Heart right ventricle (tissue), 16 donors: ENCODE measurements at regions not wholly inside any gene's neighbourhood (a gene's known extent, or its start where the extent isn't known, plus 50 kb on each side); places are given as distances from the start of the nearest gene placed in this dataset.

Experiments
- ATAC-seq, 8 donors: fragments of 200-7000 bp; cut with Tn5 transposase; one replicate each; pipeline ENCODE4 v1.9.1; 2020; ENCODE audit warnings: mild to moderate bottlenecking in 8 of 8, moderate library complexity in 8 of 8, moderate number of reproducible peaks in 1 of 8
- DNase-seq, 2 donors: peaks; one replicate each; pipeline ENCODE4 v3.0.0-alpha.2; 2020
- H3K27ac ChIP-seq, 10 donors: fragments of 200-600 bp; sonication (generic) in 2 of 10; one replicate each; pipeline versions ENCODE4 v1.5.0 to v1.8.0; 2020 to 2022; ENCODE audit warnings: mild to moderate bottlenecking in 3 of 10
- H3K27me3 ChIP-seq, 7 donors: fragments of 200-600 bp; one replicate each; pipeline ENCODE4 v1.8.0; 2021 to 2022; ENCODE audit warnings: mild to moderate bottlenecking in 2 of 7
- H3K36me3 ChIP-seq, 9 donors: fragments of 200-600 bp; sonication (generic) in 1 of 9; one replicate each; pipeline versions ENCODE4 v1.5.0 to v1.8.0; 2020 to 2022; ENCODE audit warnings: mild to moderate bottlenecking in 2 of 9
- H3K4me1 ChIP-seq, 9 donors: fragments of 200-600 bp; sonication (generic) in 1 of 9; one replicate each; pipeline versions ENCODE4 v1.5.0 to v1.8.0; 2020 to 2022; ENCODE audit warnings: mild to moderate bottlenecking in 4 of 9
- H3K4me3 ChIP-seq, 10 donors: fragments of 200-600 bp; sonication (generic) in 2 of 10; one replicate each; pipeline versions ENCODE4 v1.5.0 to v1.8.0; 2020 to 2022; ENCODE audit warnings: mild to moderate bottlenecking in 7 of 10, moderate library complexity in 2 of 10
- H3K9me3 ChIP-seq, 11 donors: fragments of 200-600 bp in 10 of 11; sonication (generic) in 2 of 11; one replicate each; pipeline versions ENCODE4 v1.5.0 to v1.8.0; 2013 to 2022; ENCODE audit warnings: mild to moderate bottlenecking in 2 of 11, control low read depth in 1 of 11, moderate library complexity in 1 of 11
- WGBS, 2 donors: extraction: QIAGEN DNeasy Blood & Tissue Kit; methylation state at CpG; one replicate each; pipeline ENCODE4 v1.1.7; 2013; ENCODE audit warnings: inconsistent platforms in 1 of 2; 5-methylcytosine and 5-hydroxymethylcytosine counted together
- intact Hi-C, 10 donors: fragments of 100-400 bp; cut with DNase I; formaldehyde crosslinking; loops; one replicate each; pipeline versions ENCODE4 v1.11.1 to v1.14.2; 2022
- TF ChIP-seq, protein P1 (sequence below), 9 donors: fragments of 200-600 bp; sonication (generic) in 2 of 9; IDR thresholded peaks; one replicate each; pipeline versions ENCODE4 v1.5.0 to v1.8.0; 2021 to 2022; ENCODE audit warnings: antibody characterized with exemption in 9 of 9, mild to moderate bottlenecking in 5 of 9, moderate library complexity in 1 of 9
- donor health status: Arrhythmogenic right ventricular cardiomyopathy.
- donor health status: ischemic (EF 13 %, LVEDD 7.1; RV severe dilation, severe dysfunction).
- donor health status: healthy with polysubstance abuse.
- donor health status: DM: no; HTN: yes; CAD: no.
- donor health status: DM: no; HTN: no; CAD: no.
- donor health status: ischemic (EF 25% LVEDD 6.9; RV normal size, moderate dysfunction).
- donor health status: ischemic (EF 25% LVEDD 5.7; RV mildly dilated, moderate dysfunction).
- donor health status: healthy.
- donor health status: DM: yes; HTN: yes; CAD: no.
- donor health status: Ischemic cardiomyopathy.
- donor health status: ischemic (EF 35%, LVEDD 5.7; RV mildly dilated, moderate dysfunction).
- donor health status: nonischemic (EF 11% LVEDD 7.7; RV severe dilation, severe dysfunction).
- donor health status: DM: yes; HTN: yes; CAD: no.
- donor health status: PGD.
- donor health status: ischemic (EF 29% LVEDD 5.4; RV normal size, mild dysfunction).
- donor health status: nonischemic (EF 23%, LVEDD 6.1; RV moderate dilation, normal function).

DNA sequence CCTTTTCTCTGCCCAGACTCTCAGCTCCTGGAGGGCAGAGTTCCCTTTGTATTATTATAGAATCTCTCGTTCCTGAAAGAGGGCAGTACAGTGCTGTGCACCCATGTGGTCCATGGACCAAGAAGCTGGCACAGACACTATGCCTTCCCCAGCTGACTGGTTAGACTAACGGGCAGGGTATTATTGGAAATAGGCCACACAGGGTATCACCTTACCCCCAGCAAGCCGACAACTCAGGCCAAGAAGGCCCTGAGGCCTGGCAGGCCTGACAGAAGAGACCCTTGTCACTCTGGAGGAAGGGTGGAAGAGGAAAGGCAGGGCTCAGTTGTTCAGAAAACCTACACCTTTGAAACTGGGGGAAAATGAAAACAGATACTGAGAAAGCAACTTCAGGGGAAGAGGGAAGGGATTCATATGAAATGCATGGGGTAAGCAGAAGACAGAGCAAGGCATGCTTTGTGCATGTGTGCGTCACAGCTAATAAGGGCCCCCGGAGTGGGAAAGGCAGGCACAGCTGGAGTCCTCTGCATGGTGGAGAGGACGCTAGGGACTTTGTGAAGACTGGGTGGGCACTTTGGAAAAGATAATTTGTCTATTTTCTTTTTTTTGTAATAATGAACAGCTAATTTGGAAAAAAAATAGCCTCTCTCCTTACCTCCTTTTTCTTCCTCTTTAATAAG is 476.8 kb upstream of the CELF4 start:
- Histone ChIP-seq H3K27me3 (peaks cover 0 to 9% (median 6%) of the 10 kb centered on the region in 7 donors), H3K27ac (no peak overlapping the region), H3K36me3 (no peaks in the 10 kb centered on the region), H3K9me3 (no peaks in the 10 kb centered on the region), H3K4me1 (no peaks in the 10 kb centered on the region), H3K4me3 (no peak overlapping the region)
- DNase-seq, result no peak
- ATAC-seq, result no peak
- TF ChIP-seq, protein P1, sequence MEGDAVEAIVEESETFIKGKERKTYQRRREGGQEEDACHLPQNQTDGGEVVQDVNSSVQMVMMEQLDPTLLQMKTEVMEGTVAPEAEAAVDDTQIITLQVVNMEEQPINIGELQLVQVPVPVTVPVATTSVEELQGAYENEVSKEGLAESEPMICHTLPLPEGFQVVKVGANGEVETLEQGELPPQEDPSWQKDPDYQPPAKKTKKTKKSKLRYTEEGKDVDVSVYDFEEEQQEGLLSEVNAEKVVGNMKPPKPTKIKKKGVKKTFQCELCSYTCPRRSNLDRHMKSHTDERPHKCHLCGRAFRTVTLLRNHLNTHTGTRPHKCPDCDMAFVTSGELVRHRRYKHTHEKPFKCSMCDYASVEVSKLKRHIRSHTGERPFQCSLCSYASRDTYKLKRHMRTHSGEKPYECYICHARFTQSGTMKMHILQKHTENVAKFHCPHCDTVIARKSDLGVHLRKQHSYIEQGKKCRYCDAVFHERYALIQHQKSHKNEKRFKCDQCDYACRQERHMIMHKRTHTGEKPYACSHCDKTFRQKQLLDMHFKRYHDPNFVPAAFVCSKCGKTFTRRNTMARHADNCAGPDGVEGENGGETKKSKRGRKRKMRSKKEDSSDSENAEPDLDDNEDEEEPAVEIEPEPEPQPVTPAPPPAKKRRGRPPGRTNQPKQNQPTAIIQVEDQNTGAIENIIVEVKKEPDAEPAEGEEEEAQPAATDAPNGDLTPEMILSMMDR (IDR thresholded peaks at IDR 0.05), result no peak
- WGBS, 2 donors, result 78 to 85% methylated on average over 6 of the region's 6 CpGs
- intact Hi-C loops, result loop anchor here in 3 of 10 donors (10.0 kb wide), 3 partner anchors 62 to 1422 kb away; no protein-coding TSS in a partner anchor

DNA sequence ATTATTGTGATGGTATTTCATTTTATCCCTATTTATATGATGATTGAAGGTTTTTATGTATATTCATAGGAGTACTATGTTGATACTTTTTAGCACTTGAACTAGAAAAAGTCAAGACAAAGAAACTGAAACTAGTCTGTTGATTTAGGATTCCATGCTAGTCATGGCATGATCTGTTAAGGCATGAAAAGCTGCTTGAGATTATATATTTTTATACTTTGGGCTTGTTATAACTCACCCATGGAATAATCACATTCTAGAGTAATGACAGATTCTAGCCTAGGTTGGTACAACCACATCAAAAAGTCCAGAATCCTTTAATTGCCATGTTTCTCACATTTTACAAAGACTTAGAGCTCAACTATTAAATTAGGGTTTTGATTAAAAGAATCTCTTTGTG is 472.6 kb upstream of the CELF4 start:
- Histone ChIP-seq H3K36me3 (no peaks in the 10 kb centered on the region), H3K4me1 (no peaks in the 10 kb centered on the region), H3K27me3 (peaks cover 0 to 9% (median 6%) of the 10 kb centered on the region in 7 donors), H3K9me3 (no peaks in the 10 kb centered on the region), H3K4me3 (no peak overlapping the region), H3K27ac (no peak overlapping the region)
- DNase-seq, result no peak
- intact Hi-C loops, result no loop called here
- ATAC-seq, result no peak
- TF ChIP-seq, protein P1 (IDR thresholded peaks at IDR 0.05), result no peak

DNA sequence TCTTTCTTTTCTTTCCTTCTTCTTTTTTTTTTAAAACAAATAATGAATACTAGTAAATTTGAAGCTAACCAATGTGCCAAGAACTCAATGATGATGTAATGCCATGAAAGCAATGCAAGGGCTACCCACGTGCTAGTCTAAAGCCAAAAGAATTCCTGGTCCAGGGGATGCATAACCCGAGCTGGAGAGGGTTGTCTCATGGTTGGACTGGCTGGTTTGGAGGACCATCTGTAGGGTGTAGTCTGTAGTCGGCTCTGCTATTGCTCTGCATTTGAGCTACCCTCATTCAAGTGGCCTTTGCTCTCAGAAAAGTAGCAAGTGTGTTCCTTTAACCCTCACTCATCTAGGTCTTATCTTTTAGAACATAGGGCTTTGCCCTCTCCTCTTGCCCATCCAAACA is 469.6 kb upstream of the CELF4 start:
- H3K27me3 ChIP-seq, result peaks cover 0 to 5% (median 0%) of the 10 kb centered on the region in 7 donors
- 57 to 63% methylated on average over 3 of the region's 3 CpGs for WGBS, 2 donors
- TF ChIP-seq, protein P1 (IDR thresholded peaks at IDR 0.05), result no peak
- ATAC-seq (no peak), DNase-seq (no peak)
- no peaks in the 10 kb centered on the region for H3K4me1 ChIP-seq
- H3K36me3 ChIP-seq, result no peaks in the 10 kb centered on the region
- H3K27ac ChIP-seq, result no peak overlapping the region
- intact Hi-C loops, result no loop called here
- H3K4me3 ChIP-seq, result no peak overlapping the region
- no peaks in the 10 kb centered on the region for H3K9me3 ChIP-seq

DNA sequence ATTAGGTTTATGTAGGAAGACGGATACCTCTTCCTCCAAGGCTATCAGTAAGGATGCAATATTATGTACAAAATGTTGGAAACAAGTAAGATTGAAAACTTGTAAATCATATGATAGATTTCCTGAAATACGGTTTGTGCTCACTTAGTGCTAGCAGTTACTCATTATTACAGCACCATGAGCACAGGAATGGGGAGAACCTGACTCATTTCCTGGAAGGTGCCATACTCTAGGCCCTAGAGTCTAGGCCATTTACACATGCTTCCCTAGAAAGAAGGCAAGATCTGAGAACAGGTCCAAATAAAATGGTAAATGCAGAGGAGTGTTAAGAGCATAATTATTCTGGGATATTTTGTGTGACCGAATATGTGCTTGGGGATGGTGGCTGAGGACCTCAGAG is 467.7 kb upstream of the CELF4 start:
- TF ChIP-seq, protein P1 (IDR thresholded peaks at IDR 0.05), result no peak
- H3K4me1 ChIP-seq, result no peaks in the 10 kb centered on the region
- H3K27me3 ChIP-seq, result peaks cover 0 to under 1% (median 0%) of the 10 kb centered on the region in 7 donors
- ATAC-seq (no peak), DNase-seq (no peak)
- no peak overlapping the region for H3K27ac ChIP-seq
- intact Hi-C loops, result loop anchor here in 1 of 10 donors (2.0 kb wide), 1 partner anchor 22 kb away; no protein-coding TSS in a partner anchor
- no peak overlapping the region for H3K4me3 ChIP-seq
- H3K9me3 ChIP-seq, result no peaks in the 10 kb centered on the region
- no peaks in the 10 kb centered on the region for H3K36me3 ChIP-seq
- WGBS, 2 donors, result 79 to 81% methylated on average over 3 of the region's 3 CpGs
